ENCODE measurements at regions not wholly inside any gene's neighbourhood (a gene's known extent, or its start where the extent isn't known, plus 50 kb on each side); places are given as distances from the start of the nearest gene placed in this dataset.
A peak's percentile ranks its signal among the peaks of the same experiment; 100 is the strongest.

DNA sequence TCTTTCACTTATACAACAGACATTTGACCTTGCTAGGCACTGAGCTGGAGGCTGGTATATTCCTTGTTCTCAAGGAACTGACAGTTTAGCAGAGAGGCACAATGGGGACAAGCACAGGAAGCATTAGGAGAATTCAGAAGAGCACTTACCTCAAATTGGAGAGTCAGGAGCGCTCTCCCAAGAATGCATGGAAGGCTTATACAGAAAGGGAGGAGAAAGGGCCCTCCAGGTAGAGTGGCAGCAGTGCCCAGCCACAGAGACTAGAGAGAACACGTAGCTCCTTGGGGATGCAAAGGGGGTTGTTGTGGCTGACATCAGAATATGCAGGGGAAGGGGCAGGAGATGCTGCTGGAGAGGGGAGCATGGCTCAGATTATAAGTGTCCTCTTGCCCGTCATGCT lies 78.2 kb upstream of the MKLN1 start:
- Histone ChIP-seq H3K27ac (peak overlapping the region in 1 of 3 donors; percentile 24), H3K27me3 (no peaks in the 10 kb centered on the region), H3K36me3 (no peaks in the 10 kb centered on the region), H3K4me3 (replicated peaks in 1 of 3) (no peak overlapping the region), H3K9me3 (no peaks in the 10 kb centered on the region), H3K4me1 (peaks cover 0 to 17% of the 10 kb centered on the region in 2 donors)
- 79 to 80% methylated on average over 3 of the region's 3 CpGs for WGBS, 2 donors
- intact Hi-C loops (cut with DNase I) = no loop called here
- no peak for DNase-seq
- TF ChIP-seq, protein P1, sequence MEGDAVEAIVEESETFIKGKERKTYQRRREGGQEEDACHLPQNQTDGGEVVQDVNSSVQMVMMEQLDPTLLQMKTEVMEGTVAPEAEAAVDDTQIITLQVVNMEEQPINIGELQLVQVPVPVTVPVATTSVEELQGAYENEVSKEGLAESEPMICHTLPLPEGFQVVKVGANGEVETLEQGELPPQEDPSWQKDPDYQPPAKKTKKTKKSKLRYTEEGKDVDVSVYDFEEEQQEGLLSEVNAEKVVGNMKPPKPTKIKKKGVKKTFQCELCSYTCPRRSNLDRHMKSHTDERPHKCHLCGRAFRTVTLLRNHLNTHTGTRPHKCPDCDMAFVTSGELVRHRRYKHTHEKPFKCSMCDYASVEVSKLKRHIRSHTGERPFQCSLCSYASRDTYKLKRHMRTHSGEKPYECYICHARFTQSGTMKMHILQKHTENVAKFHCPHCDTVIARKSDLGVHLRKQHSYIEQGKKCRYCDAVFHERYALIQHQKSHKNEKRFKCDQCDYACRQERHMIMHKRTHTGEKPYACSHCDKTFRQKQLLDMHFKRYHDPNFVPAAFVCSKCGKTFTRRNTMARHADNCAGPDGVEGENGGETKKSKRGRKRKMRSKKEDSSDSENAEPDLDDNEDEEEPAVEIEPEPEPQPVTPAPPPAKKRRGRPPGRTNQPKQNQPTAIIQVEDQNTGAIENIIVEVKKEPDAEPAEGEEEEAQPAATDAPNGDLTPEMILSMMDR (IDR thresholded peaks at IDR 0.05) = no peak
- TF ChIP-seq POLR2A (IDR thresholded peaks at IDR 0.05) = no peak

DNA sequence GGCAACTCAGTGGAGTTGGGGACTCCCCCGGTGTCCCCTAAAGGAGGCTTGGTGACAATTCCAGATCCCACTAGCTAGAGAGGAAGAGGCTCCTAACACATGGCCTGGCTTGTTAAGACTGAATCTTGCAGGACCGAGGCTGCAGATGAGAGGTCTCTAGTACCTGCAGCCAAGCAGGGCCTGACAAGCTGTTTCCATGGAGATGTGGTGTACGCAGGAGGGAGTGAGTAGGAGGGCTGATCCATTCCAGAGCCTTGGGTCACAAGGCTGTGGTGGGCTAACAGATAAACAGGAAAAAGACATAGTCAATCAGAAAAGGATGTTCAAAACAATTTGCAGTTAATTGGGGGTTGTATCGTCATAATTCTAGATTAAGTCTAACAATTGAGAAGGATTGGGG lies 77.3 kb upstream of the MKLN1 start:
- Histone ChIP-seq H3K4me3 (replicated peaks in 1 of 3) (no peak overlapping the region), H3K4me1 (peaks cover 0 to 17% of the 10 kb centered on the region in 2 donors), H3K27ac (no peak overlapping the region), H3K27me3 (no peaks in the 10 kb centered on the region), H3K9me3 (no peaks in the 10 kb centered on the region), H3K36me3 (no peaks in the 10 kb centered on the region)
- DNase-seq = peak; percentile 12 to 53
- intact Hi-C loops (cut with DNase I) = no loop called here
- 42 to 62% methylated on average over 4 of the region's 4 CpGs for WGBS, 2 donors
- TF ChIP-seq POLR2A (IDR thresholded peaks at IDR 0.05) = no peak
- TF ChIP-seq, protein P1 (IDR thresholded peaks at IDR 0.05) = no peak

DNA sequence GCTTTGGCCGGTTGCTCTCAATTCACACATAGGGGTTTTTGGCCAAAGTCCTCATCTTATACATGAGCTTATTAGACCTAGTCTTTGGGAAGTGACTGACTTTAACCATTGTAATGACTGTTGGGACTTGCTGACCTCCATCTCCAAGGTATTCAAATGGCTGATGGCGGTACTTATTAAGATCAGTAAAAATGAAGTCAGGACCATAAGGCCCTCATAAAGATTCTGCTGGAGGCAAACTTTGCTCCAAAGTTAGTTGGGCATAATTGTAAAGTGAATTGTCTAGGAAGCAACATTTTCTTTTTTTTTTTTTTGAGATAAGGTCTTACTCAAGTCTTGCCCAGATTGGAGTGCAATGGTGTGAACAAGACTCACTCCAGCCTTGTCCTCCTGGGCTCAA lies 76.3 kb upstream of the MKLN1 start:
- WGBS, 2 donors = 97% methylated on average over 2 of the region's 2 CpGs
- Histone ChIP-seq H3K36me3 (no peaks in the 10 kb centered on the region), H3K4me1 (peaks cover 0 to 17% of the 10 kb centered on the region in 2 donors), H3K9me3 (peaks cover 2% of the 10 kb centered on the region), H3K4me3 (replicated peaks in 1 of 3) (no peak overlapping the region), H3K27ac (no peak overlapping the region), H3K27me3 (no peaks in the 10 kb centered on the region)
- intact Hi-C loops (cut with DNase I) = no loop called here
- no peak for DNase-seq
- TF ChIP-seq, protein P1 (IDR thresholded peaks at IDR 0.05) = no peak
- TF ChIP-seq POLR2A (IDR thresholded peaks at IDR 0.05) = no peak

DNA sequence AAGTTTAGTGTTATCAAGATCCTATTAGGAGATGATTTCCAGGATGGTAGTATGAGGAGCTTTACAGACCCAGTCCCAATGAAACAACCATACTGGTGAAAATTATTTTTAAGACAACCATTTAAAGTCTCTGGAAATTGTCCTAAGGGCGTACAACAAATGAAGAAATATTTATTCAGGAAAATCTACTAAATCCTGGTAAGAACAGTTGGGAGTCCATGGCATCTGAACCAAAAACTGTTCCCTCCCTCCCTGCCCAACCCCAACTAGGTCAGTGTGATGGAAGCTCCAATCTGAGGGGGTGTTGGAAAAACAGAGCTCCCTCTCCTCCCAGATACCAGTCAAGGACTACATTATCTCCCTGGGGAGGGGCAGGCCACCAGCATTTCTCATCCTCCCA lies 74.7 kb upstream of the MKLN1 start:
- Histone ChIP-seq H3K9me3 (peaks cover 4% of the 10 kb centered on the region), H3K27me3 (no peaks in the 10 kb centered on the region), H3K4me3 (replicated peaks in 1 of 3) (no peak overlapping the region), H3K36me3 (no peaks in the 10 kb centered on the region), H3K27ac (no peak overlapping the region), H3K4me1 (peaks cover 0 to 13% of the 10 kb centered on the region in 2 donors)
- no peak for DNase-seq
- 91 to 92% methylated on average over 1 of the region's 1 CpG for WGBS, 2 donors
- TF ChIP-seq, protein P1 (IDR thresholded peaks at IDR 0.05) = no peak
- TF ChIP-seq POLR2A (IDR thresholded peaks at IDR 0.05) = no peak
- intact Hi-C loops (cut with DNase I) = no loop called here

GRCh38 chr7:131254211-131254610 lies 73.5 kb upstream of the MKLN1 start:
- intact Hi-C loops (cut with DNase I) = no loop called here
- no peak overlapping the region for H3K27ac ChIP-seq
- DNase-seq = no peak

More at GRCh38 chr7:131254211-131254610, 73.5 kb upstream of the MKLN1 start:
- H3K4me1 ChIP-seq = peaks cover 0 to 4% of the 10 kb centered on the region in 2 donors
- no peaks in the 10 kb centered on the region for H3K36me3 ChIP-seq
- no peaks in the 10 kb centered on the region for H3K27me3 ChIP-seq
- WGBS, 2 donors = 63 to 74% methylated on average over 2 of the region's 2 CpGs
- no peak overlapping the region for H3K4me3 ChIP-seq (replicated peaks in 1 of 3)
- H3K9me3 ChIP-seq = peaks cover 4% of the 10 kb centered on the region
- TF ChIP-seq POLR2A (IDR thresholded peaks at IDR 0.05) = no peak
- TF ChIP-seq, protein P1 (IDR thresholded peaks at IDR 0.05) = no peak
